H9 (cell line): ENCODE measurements at regions not wholly inside any gene's neighbourhood (a gene's known extent, or its start where the extent isn't known, plus 50 kb on each side); places are given as distances from the start of the nearest gene placed in this dataset.

Experiments
- DNase-seq: peaks from one replicate; pipeline ENCODE4 v3.0.0-alpha.2; 2017
- H2AFZ ChIP-seq: one replicate; pipeline ENCODE4 v1.6.1; 2013; ENCODE audit warnings: mild to moderate bottlenecking, low read length, control low read depth, moderate library complexity
- H2AK5ac ChIP-seq: 2 replicates; pipeline ENCODE4 v1.6.1; 2013; ENCODE audit warnings: low read length, control low read depth, mixed read lengths; ENCODE audit not compliant: insufficient read length
- H2BK120ac ChIP-seq: one replicate; pipeline ENCODE4 v1.6.1; 2013; ENCODE audit warnings: low read depth, mild to moderate bottlenecking, low read length, control low read depth, inconsistent platforms; ENCODE audit not compliant: poor library complexity, severe bottlenecking
- H2BK12ac ChIP-seq: 2 replicates; pipeline ENCODE4 v1.6.1; 2013; ENCODE audit warnings: low read length, control low read depth, mixed read lengths, low read depth; ENCODE audit not compliant: insufficient read length
- H2BK15ac ChIP-seq: 2 replicates; pipeline ENCODE4 v1.6.1; 2013; ENCODE audit warnings: low read depth, low read length, control low read depth
- H2BK20ac ChIP-seq: one replicate; pipeline ENCODE4 v1.6.1; 2013; ENCODE audit warnings: low read depth, mild to moderate bottlenecking, low read length, control low read depth, inconsistent platforms; ENCODE audit not compliant: poor library complexity, severe bottlenecking
- H2BK5ac ChIP-seq: 2 replicates; pipeline ENCODE4 v1.6.1; 2013; ENCODE audit warnings: low read length, control low read depth, mixed read lengths; ENCODE audit not compliant: insufficient read length
- H3K14ac ChIP-seq: 2 replicates; pipeline ENCODE4 v1.6.1; 2013; ENCODE audit warnings: low read length, control low read depth; ENCODE audit not compliant: insufficient read depth
- H3K18ac ChIP-seq: 2 replicates; pipeline ENCODE4 v1.6.1; 2013; ENCODE audit warnings: low read depth, mild to moderate bottlenecking, mixed read lengths, low read length, control low read depth; ENCODE audit not compliant: insufficient read length
- H3K23ac ChIP-seq: 2 replicates; pipeline ENCODE4 v1.6.1; 2013; ENCODE audit warnings: low read length, control low read depth, mixed read lengths, low read depth; ENCODE audit not compliant: insufficient read length
- H3K23me2 ChIP-seq: 2 replicates; pipeline ENCODE4 v1.6.1; 2013; ENCODE audit warnings: low read depth, mild to moderate bottlenecking, mixed read lengths, low read length, control low read depth; ENCODE audit not compliant: insufficient read length, poor library complexity, severe bottlenecking
- H3K27ac ChIP-seq: 2 replicates; pipeline ENCODE4 v1.5.1; 2013; ENCODE audit warnings: low read length, control low read depth, mixed read lengths, low read depth; ENCODE audit not compliant: insufficient read length
- H3K27me3 ChIP-seq: 2 replicates; pipeline ENCODE4 v1.6.1; 2013; ENCODE audit warnings: low read length, control low read depth, inconsistent platforms; ENCODE audit not compliant: insufficient read depth
- H3K4ac ChIP-seq: 2 replicates; pipeline ENCODE4 v1.6.1; 2013; ENCODE audit warnings: low read depth, mild to moderate bottlenecking, control low read depth, inconsistent platforms, low read length, moderate library complexity
- H3K4me1 ChIP-seq: 2 replicates; pipeline ENCODE4 v1.6.1; 2013; ENCODE audit warnings: low read length, control low read depth, inconsistent platforms; ENCODE audit not compliant: insufficient read depth
- H3K4me2 ChIP-seq: 2 replicates; pipeline ENCODE4 v1.6.1; 2013; ENCODE audit warnings: low read length, control low read depth, mixed read lengths; ENCODE audit not compliant: insufficient read length, insufficient read depth
- H3K56ac ChIP-seq: 2 replicates; pipeline ENCODE4 v1.6.1; 2013; ENCODE audit warnings: low read depth, mild to moderate bottlenecking, mixed read lengths, low read length, control low read depth; ENCODE audit not compliant: insufficient read length
- H3K79me1 ChIP-seq: 2 replicates; pipeline ENCODE4 v1.6.1; 2013; ENCODE audit warnings: low read depth, mild to moderate bottlenecking, moderate library complexity, low read length, control low read depth, inconsistent platforms; ENCODE audit not compliant: insufficient read depth, poor library complexity, severe bottlenecking
- H3K79me2 ChIP-seq: 2 replicates; pipeline ENCODE4 v1.6.1; 2013; ENCODE audit warnings: low read length, control low read depth, inconsistent platforms; ENCODE audit not compliant: insufficient read depth
- H3K9ac ChIP-seq: 2 replicates; pipeline ENCODE4 v1.6.1; 2013; ENCODE audit warnings: low read length, control low read depth, mixed read lengths; ENCODE audit not compliant: insufficient read length; ENCODE audit errors: extremely low read depth
- H3K9me3 ChIP-seq: one replicate; pipeline ENCODE4 v1.6.1; 2013; ENCODE audit warnings: low read depth, low read length, inconsistent platforms; ENCODE audit not compliant: control insufficient read depth
- H3T11ph ChIP-seq: one replicate; pipeline ENCODE4 v1.6.1; 2013; ENCODE audit warnings: mild to moderate bottlenecking, low read length, control low read depth, inconsistent platforms
- H4K20me1 ChIP-seq: one replicate; pipeline ENCODE4 v1.6.1; 2013; ENCODE audit not compliant: control insufficient read depth, insufficient read length, insufficient read depth
- H4K5ac ChIP-seq: 2 replicates; pipeline ENCODE4 v1.6.1; 2013; ENCODE audit warnings: low read depth, mild to moderate bottlenecking, mixed read lengths, low read length, control low read depth; ENCODE audit not compliant: insufficient read length
- H4K8ac ChIP-seq: replicated peaks from 2 replicates; pipeline ENCODE4 v1.6.1; 2013; ENCODE audit warnings: low read length, control low read depth, mixed read lengths, low read depth; ENCODE audit not compliant: insufficient read length
- H4K91ac ChIP-seq: 2 replicates; pipeline ENCODE4 v1.6.1; 2013; ENCODE audit warnings: low read depth, mild to moderate bottlenecking, moderate library complexity, mixed read lengths, low read length, control low read depth; ENCODE audit not compliant: insufficient read length
- H3K27ac Mint-ChIP-seq, 3 experiments: 2 replicates in 2 of 3; 3 replicates in 1 of 3; pipeline ENCODE4 v1.8.0; 2020 to 2021; ENCODE audit warnings: mixed read lengths in 3 of 3, mild to moderate bottlenecking in 1 of 3, moderate library complexity in 1 of 3
- H3K27me3 Mint-ChIP-seq: 2 replicates; pipeline ENCODE4 v1.8.0; 2021; ENCODE audit warnings: low read depth, mild to moderate bottlenecking, moderate library complexity, mixed read lengths
- H3K36me3 Mint-ChIP-seq, 3 experiments: 2 replicates in 2 of 3; 3 replicates in 1 of 3; pipeline ENCODE4 v1.8.0; 2020 to 2021; ENCODE audit warnings: low read depth in 3 of 3, mixed read lengths in 3 of 3; ENCODE audit not compliant: insufficient read depth in 1 of 3
- H3K4me1 Mint-ChIP-seq, 2 experiments: 2 replicates each; pipeline ENCODE4 v1.8.0; 2020; ENCODE audit warnings: mixed read lengths in 2 of 2
- H3K4me3 Mint-ChIP-seq, 2 experiments: 2 replicates in 1 of 2; 3 replicates in 1 of 2; pipeline ENCODE4 v1.8.0; 2020 to 2021; ENCODE audit warnings: mild to moderate bottlenecking in 2 of 2, mixed read lengths in 2 of 2, moderate library complexity in 1 of 2
- H3K9me3 Mint-ChIP-seq, 2 experiments: 2 replicates in 1 of 2; 3 replicates in 1 of 2; pipeline ENCODE4 v1.8.0; 2020; ENCODE audit warnings: mild to moderate bottlenecking in 2 of 2, mixed read lengths in 2 of 2, moderate library complexity in 1 of 2
- CTCF ChIP-seq: fragments of 200-600 bp; sonication (generic); conservative IDR thresholded peaks from 3 replicates; pipeline ENCODE4 v1.8.0; 2021; ENCODE audit warnings: antibody characterized with exemption, mild to moderate bottlenecking
- WGBS: extraction: QIAGEN DNeasy Blood & Tissue Kit; methylation state at CpG from one replicate; pipeline ENCODE4 v1.1.7; 2013; ENCODE audit warnings: missing lambda C conversion rate, low lambda C conversion rate, mixed read lengths; ENCODE audit not compliant: insufficient read length; ENCODE audit errors: extremely low coverage; 5-methylcytosine and 5-hydroxymethylcytosine counted together

GRCh38 chr2:20949256-20949655, 94.6 kb downstream of the APOB start:
- no peak overlapping the region for H3K9ac ChIP-seq
- H3K23me2 ChIP-seq = no peaks in the 10 kb centered on the region
- no peaks in the 10 kb centered on the region for H3K27me3 ChIP-seq
- H3K56ac ChIP-seq = no peak overlapping the region
- H2BK15ac ChIP-seq = no peak overlapping the region
- no peak overlapping the region for H3K4ac ChIP-seq
- no peaks in the 10 kb centered on the region for H4K20me1 ChIP-seq
- H2BK12ac ChIP-seq = no peak overlapping the region
- H2AFZ ChIP-seq = no peak overlapping the region
- no peak overlapping the region for H2BK20ac ChIP-seq
- Mint-ChIP-seq H3K9me3 (no peaks in the 10 kb centered on the region), H3K27me3 (peaks cover 10% of the 10 kb centered on the region), H3K4me3 (no peak overlapping the region), H3K4me1 (0 out of 4 replicates have a peak, but pooled peaks cover 0 to 6% of the 10 kb centered on the region in 2 experiments), H3K27ac (no peak overlapping the region), H3K36me3 (no peaks in the 10 kb centered on the region)
- no peak overlapping the region for H3K4me2 ChIP-seq
- no peak overlapping the region for H4K8ac ChIP-seq
- H3K18ac ChIP-seq = no peak overlapping the region
- no peak overlapping the region for H3K27ac ChIP-seq
- no peaks in the 10 kb centered on the region for H3K79me2 ChIP-seq
- H2AK5ac ChIP-seq = no peak overlapping the region
- no peak overlapping the region for H2BK5ac ChIP-seq
- DNase-seq = no peak
- no peak overlapping the region for H3K23ac ChIP-seq
- no peak overlapping the region for H4K5ac ChIP-seq
- no peak overlapping the region for H3K14ac ChIP-seq
- TF ChIP-seq CTCF = no peak
- no CpG with 5 or more reads among the region's 12 CpGs for WGBS
- no peaks in the 10 kb centered on the region for H3K4me1 ChIP-seq
- no peak overlapping the region for H4K91ac ChIP-seq
- no peaks in the 10 kb centered on the region for H3K9me3 ChIP-seq
- H3K79me1 ChIP-seq = no peaks in the 10 kb centered on the region
- no peak overlapping the region for H2BK120ac ChIP-seq
- H3T11ph ChIP-seq = no peak overlapping the region
